CD4-positive, CD25-positive, alpha-beta regulatory T cell (primary cell): ENCODE measurements at regions not wholly inside any gene's neighbourhood (a gene's known extent, or its start where the extent isn't known, plus 50 kb on each side); places are given as distances from the start of the nearest gene placed in this dataset.
"Not testable (repeated sequence)": the region's sequence is repeated elsewhere in the genome, so short reads cannot be mapped to it uniquely, and the experiment has no call there.

Source experiments
- ATAC-seq, 2 donors: fragments of 150-1000 bp; cut with Tn5 transposase; one replicate each; pipeline ENCODE4 v1.10.0; 2021; ENCODE audit warnings: low read depth in 2 of 2, moderate number of reproducible peaks in 2 of 2, moderate library complexity in 1 of 2
- DNase-seq, 3 donors: peaks; one replicate each; pipeline versions ENCODE4 v3.0.0 to v3.0.0-alpha.2; 2012 to 2022; ENCODE audit warnings: mixed read lengths in 1 of 3
- H3K27ac ChIP-seq: one replicate; pipeline ENCODE4 v1.7.0; 2013; ENCODE audit warnings: mild to moderate bottlenecking, low read length; ENCODE audit not compliant: insufficient read depth, poor library complexity, severe bottlenecking
- H3K27me3 ChIP-seq: one replicate; pipeline ENCODE4 v1.7.0; 2013; ENCODE audit warnings: low read length; ENCODE audit not compliant: control insufficient read depth, insufficient read depth
- H3K36me3 ChIP-seq: one replicate; pipeline ENCODE4 v1.7.0; 2013; ENCODE audit warnings: mild to moderate bottlenecking, low read length, moderate library complexity; ENCODE audit not compliant: control insufficient read depth, insufficient read depth
- H3K4me1 ChIP-seq: 2 replicates; pipeline ENCODE4 v1.7.0; 2013; ENCODE audit warnings: mild to moderate bottlenecking, low read length; ENCODE audit not compliant: insufficient read depth, control insufficient read depth, poor library complexity, severe bottlenecking
- H3K4me3 ChIP-seq: one replicate; pipeline ENCODE4 v1.7.0; 2013; ENCODE audit warnings: low read depth, mild to moderate bottlenecking, low read length, moderate library complexity
- H3K9me3 ChIP-seq, 2 experiments: 1 replicate in 1 of 2; 2 replicates in 1 of 2; pipeline ENCODE4 v1.7.0; 2013; ENCODE audit warnings: low read length in 2 of 2, mild to moderate bottlenecking in 1 of 2, moderate library complexity in 1 of 2; ENCODE audit not compliant: control insufficient read depth in 2 of 2
- H3K27ac Mint-ChIP-seq, 3 donors: one replicate each; pipeline ENCODE4 v1.8.0; 2020 to 2022; ENCODE audit warnings: mild to moderate bottlenecking in 3 of 3, mixed read lengths in 3 of 3, moderate library complexity in 2 of 3
- H3K27me3 Mint-ChIP-seq: one replicate; pipeline ENCODE4 v1.8.0; 2022; ENCODE audit warnings: mild to moderate bottlenecking, mixed read lengths
- H3K36me3 Mint-ChIP-seq: one replicate; pipeline ENCODE4 v1.8.0; 2020; ENCODE audit warnings: mixed read lengths
- H3K4me1 Mint-ChIP-seq, 4 donors: one replicate each; pipeline ENCODE4 v1.8.0; 2020 to 2022; ENCODE audit warnings: mixed read lengths in 4 of 4, mild to moderate bottlenecking in 1 of 4
- H3K4me3 Mint-ChIP-seq, 4 donors: one replicate each; pipeline ENCODE4 v1.8.0; 2020 to 2022; ENCODE audit warnings: mild to moderate bottlenecking in 4 of 4, mixed read lengths in 4 of 4, moderate library complexity in 3 of 4
- H3K9me3 Mint-ChIP-seq, 7 donors: one replicate each; pipeline ENCODE4 v1.8.0; 2020 to 2022; ENCODE audit warnings: mixed read lengths in 7 of 7, mild to moderate bottlenecking in 3 of 7, moderate library complexity in 2 of 7

GRCh38 chr3:135598597-135598996 lies 366.9 kb upstream of the PPP2R3A start:
- no peaks in the 10 kb centered on the region for H3K27me3 ChIP-seq
- no peaks in the 10 kb centered on the region for H3K4me1 Mint-ChIP-seq
- H3K4me1 ChIP-seq = no peaks in the 10 kb centered on the region
- H3K9me3 Mint-ChIP-seq = peaks cover 0 to 6% (median 0%) of the 10 kb centered on the region in 7 donors
- no peaks in the 10 kb centered on the region for H3K36me3 ChIP-seq
- no peak overlapping the region for H3K4me3 Mint-ChIP-seq
- no peak for DNase-seq
- no peak for ATAC-seq
- H3K4me3 ChIP-seq = no peak overlapping the region
- no peaks in the 10 kb centered on the region for H3K36me3 Mint-ChIP-seq
- H3K9me3 ChIP-seq = no peaks in the 10 kb centered on the region
- no peak overlapping the region for H3K27ac Mint-ChIP-seq
- H3K27me3 Mint-ChIP-seq = no peaks in the 10 kb centered on the region
- H3K27ac ChIP-seq = no peak overlapping the region

GRCh38 chr3:135604512-135604911 lies 361.0 kb upstream of the PPP2R3A start:
- H3K9me3 ChIP-seq, H3K27me3 ChIP-seq, DNase-seq, H3K27ac Mint-ChIP-seq, ATAC-seq, H3K4me3 Mint-ChIP-seq, H3K4me1 Mint-ChIP-seq, H3K4me3 ChIP-seq, H3K27me3 Mint-ChIP-seq, H3K4me1 ChIP-seq, H3K27ac ChIP-seq, H3K9me3 Mint-ChIP-seq, H3K36me3 Mint-ChIP-seq, H3K36me3 ChIP-seq: not testable (repeated sequence)

GRCh38 chr3:135618123-135618522 lies 347.4 kb upstream of the PPP2R3A start:
- Mint-ChIP-seq H3K36me3 (no peaks in the 10 kb centered on the region), H3K27ac (no peak overlapping the region)
- no peak for ATAC-seq

GRCh38 chr3:135621184-135621920 lies 344.2 kb upstream of the PPP2R3A start:
- Histone ChIP-seq H3K27ac (no peak overlapping the region), H3K4me3 (no peak overlapping the region), H3K36me3 (no peaks in the 10 kb centered on the region), H3K9me3 (no peaks in the 10 kb centered on the region), H3K4me1 (no peaks in the 10 kb centered on the region), H3K27me3 (no peaks in the 10 kb centered on the region)
- Mint-ChIP-seq H3K9me3 (peaks cover 0 to 2% (median 0%) of the 10 kb centered on the region in 7 donors), H3K36me3 (no peaks in the 10 kb centered on the region), H3K27me3 (no peaks in the 10 kb centered on the region), H3K4me1 (no peaks in the 10 kb centered on the region), H3K4me3 (no peak overlapping the region), H3K27ac (no peak overlapping the region)
- DNase-seq (no peak), ATAC-seq (no peak)

More at GRCh38 chr3:135618123-135618522, 347.4 kb upstream of the PPP2R3A start:
- Histone ChIP-seq H3K4me1 (no peaks in the 10 kb centered on the region), H3K9me3 (no peaks in the 10 kb centered on the region), H3K27me3 (no peaks in the 10 kb centered on the region), H3K4me3 (no peak overlapping the region), H3K36me3 (no peaks in the 10 kb centered on the region), H3K27ac (no peak overlapping the region)
- H3K4me1 Mint-ChIP-seq = no peaks in the 10 kb centered on the region
- no peak overlapping the region for H3K4me3 Mint-ChIP-seq
- peaks cover 0 to 9% (median 0%) of the 10 kb centered on the region in 7 donors for H3K9me3 Mint-ChIP-seq
- H3K27me3 Mint-ChIP-seq = no peaks in the 10 kb centered on the region
- DNase-seq = no peak

GRCh38 chr3:135622215-135622614 lies 343.3 kb upstream of the PPP2R3A start:
- DNase-seq (no peak), ATAC-seq (no peak)
- Mint-ChIP-seq H3K27me3 (no peaks in the 10 kb centered on the region), H3K4me1 (no peaks in the 10 kb centered on the region), H3K36me3 (no peaks in the 10 kb centered on the region), H3K9me3 (no peaks in the 10 kb centered on the region), H3K27ac (no peak overlapping the region), H3K4me3 (no peak overlapping the region)
- H3K27me3 ChIP-seq = no peaks in the 10 kb centered on the region
- H3K27ac ChIP-seq = no peak overlapping the region
- no peaks in the 10 kb centered on the region for H3K9me3 ChIP-seq
- H3K4me3 ChIP-seq = no peak overlapping the region
- no peaks in the 10 kb centered on the region for H3K36me3 ChIP-seq
- H3K4me1 ChIP-seq = no peaks in the 10 kb centered on the region

- no peak overlapping the region for H3K4me3 ChIP-seq
- no peak overlapping the region for H3K27ac ChIP-seq
- no peaks in the 10 kb centered on the region for H3K27me3 Mint-ChIP-seq
- no peaks in the 10 kb centered on the region for H3K36me3 ChIP-seq
- no peak for DNase-seq
- no peak for ATAC-seq
- no peaks in the 10 kb centered on the region for H3K27me3 ChIP-seq
- H3K4me3 Mint-ChIP-seq = no peak overlapping the region
- H3K36me3 Mint-ChIP-seq = no peaks in the 10 kb centered on the region
- H3K9me3 ChIP-seq = no peaks in the 10 kb centered on the region
- no peak overlapping the region for H3K27ac Mint-ChIP-seq
- H3K4me1 Mint-ChIP-seq = no peaks in the 10 kb centered on the region
- peaks cover 0 to 1% (median 0%) of the 10 kb centered on the region in 7 donors for H3K9me3 Mint-ChIP-seq
- no peaks in the 10 kb centered on the region for H3K4me1 ChIP-seq
These were observed 342.9 kb upstream of the PPP2R3A start for GRCh38 chr3:135622656-135623055.

GRCh38 chr3:135623558-135623957 lies 342.0 kb upstream of the PPP2R3A start:
- no peaks in the 10 kb centered on the region for H3K4me1 ChIP-seq
- H3K27me3 ChIP-seq = no peaks in the 10 kb centered on the region
- Mint-ChIP-seq H3K27me3 (no peaks in the 10 kb centered on the region), H3K27ac (no peak overlapping the region), H3K36me3 (no peaks in the 10 kb centered on the region), H3K4me1 (no peaks in the 10 kb centered on the region), H3K4me3 (no peak overlapping the region), H3K9me3 (peaks cover 0 to 1% (median 0%) of the 10 kb centered on the region in 7 donors)
- DNase-seq (no peak), ATAC-seq (no peak)
- H3K36me3 ChIP-seq = no peaks in the 10 kb centered on the region
- H3K27ac ChIP-seq = no peak overlapping the region
- H3K4me3 ChIP-seq = no peak overlapping the region
- H3K9me3 ChIP-seq = no peaks in the 10 kb centered on the region

- Histone ChIP-seq H3K4me3 (no peak overlapping the region), H3K36me3 (no peaks in the 10 kb centered on the region), H3K27ac (no peak overlapping the region), H3K4me1 (no peaks in the 10 kb centered on the region), H3K27me3 (no peaks in the 10 kb centered on the region), H3K9me3 (no peaks in the 10 kb centered on the region)
- no peaks in the 10 kb centered on the region for H3K27me3 Mint-ChIP-seq
- peaks cover 0 to 3% (median 0%) of the 10 kb centered on the region in 7 donors for H3K9me3 Mint-ChIP-seq
- no peak overlapping the region for H3K4me3 Mint-ChIP-seq
- no peaks in the 10 kb centered on the region for H3K4me1 Mint-ChIP-seq
- DNase-seq = no peak
- no peak for ATAC-seq
- no peaks in the 10 kb centered on the region for H3K36me3 Mint-ChIP-seq
- no peak overlapping the region for H3K27ac Mint-ChIP-seq
These were observed 338.5 kb upstream of the PPP2R3A start for GRCh38 chr3:135627057-135627456.
